ENCODE measurements at regions not wholly inside any gene's neighbourhood (a gene's known extent, or its start where the extent isn't known, plus 50 kb on each side); places are given as distances from the start of the nearest gene placed in this dataset.

GRCh38 chr1:10897981-10898728, 101.7 kb upstream of the CASZ1 start:
- DNase-seq: no peak

GRCh38 chr1:10898921-10899320, 102.5 kb upstream of the CASZ1 start:
- no peak for DNase-seq

- DNase-seq: no peak
These were observed 103.2 kb upstream of the CASZ1 start for GRCh38 chr1:10899490-10900250.

DNA sequence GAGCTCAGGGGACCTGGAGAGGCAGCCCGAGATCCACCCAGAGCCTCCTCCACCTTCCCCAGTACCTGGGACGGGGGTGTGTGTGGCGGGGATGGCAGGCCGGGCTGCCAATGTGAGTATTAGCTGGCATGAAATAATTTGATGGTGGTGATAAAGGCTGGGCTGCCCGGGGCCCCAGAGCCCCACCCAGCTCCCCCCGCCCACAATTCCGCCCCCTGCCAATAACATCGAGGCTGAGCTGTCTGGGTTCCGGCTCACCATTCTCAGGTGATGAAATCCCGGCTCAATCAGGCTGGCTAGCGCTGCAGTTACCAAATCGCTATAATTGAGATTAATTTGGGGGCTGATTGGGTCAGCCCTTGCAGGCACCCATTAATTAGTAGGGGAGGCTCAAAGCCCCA, 103.8 kb upstream of the CASZ1 start:
- no peak for DNase-seq

GRCh38 chr1:10900691-10901090, 104.2 kb upstream of the CASZ1 start:
- no peak for DNase-seq

GRCh38 chr1:10901091-10901890, 104.8 kb upstream of the CASZ1 start:
- no peak for DNase-seq

GRCh38 chr1:10901891-10902805, 105.7 kb upstream of the CASZ1 start:
- DNase-seq: no peak

GRCh38 chr1:10903421-10903820, 107.0 kb upstream of the CASZ1 start:
- DNase-seq: no peak

GRCh38 chr1:10903821-10904220, 107.4 kb upstream of the CASZ1 start:
- no peak for DNase-seq

GRCh38 chr1:10904396-10905358, 107.8 kb upstream of the TARDBP start:
- DNase-seq: no peak

DNA sequence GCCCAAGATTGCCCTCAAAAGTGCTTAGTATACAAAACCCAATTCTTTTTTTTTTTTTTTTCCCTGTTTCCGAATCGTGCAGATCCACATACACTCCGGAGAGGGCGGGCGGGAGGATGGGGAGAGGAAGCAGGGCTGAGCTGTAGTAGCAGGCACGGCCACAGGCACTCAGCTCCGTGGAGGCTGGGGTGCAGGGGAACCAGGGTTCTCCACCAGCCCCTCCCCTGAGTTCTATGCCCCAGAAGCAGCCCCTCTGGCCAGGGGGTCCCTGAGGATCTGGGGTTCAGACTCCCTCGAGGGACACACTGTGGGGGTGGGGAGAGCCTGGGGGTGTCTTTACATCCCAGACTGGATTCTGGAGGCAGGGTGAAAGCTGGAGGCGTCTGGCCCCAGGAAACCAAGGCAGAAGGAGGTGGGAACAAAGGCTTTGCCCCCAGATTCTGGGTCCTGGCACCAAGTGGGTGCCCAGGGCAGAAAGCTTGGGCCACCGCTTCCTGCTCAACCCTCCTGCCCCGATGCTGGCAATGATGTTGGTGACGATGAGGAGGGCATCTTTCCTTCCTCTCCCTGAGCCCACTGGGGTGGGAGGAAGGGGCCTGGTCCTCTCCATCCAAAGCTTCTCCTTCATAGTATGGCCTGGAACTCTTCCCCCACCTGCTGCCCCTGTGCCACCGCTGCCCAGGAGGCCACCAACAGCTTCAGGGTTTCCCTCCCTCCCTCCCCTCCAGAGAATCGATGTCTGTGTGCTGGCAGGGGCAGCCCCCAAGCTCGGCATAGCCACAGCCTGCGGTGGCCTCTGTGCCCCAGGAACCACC, 106.4 kb upstream of the TARDBP start:
- no peak for DNase-seq

DNA sequence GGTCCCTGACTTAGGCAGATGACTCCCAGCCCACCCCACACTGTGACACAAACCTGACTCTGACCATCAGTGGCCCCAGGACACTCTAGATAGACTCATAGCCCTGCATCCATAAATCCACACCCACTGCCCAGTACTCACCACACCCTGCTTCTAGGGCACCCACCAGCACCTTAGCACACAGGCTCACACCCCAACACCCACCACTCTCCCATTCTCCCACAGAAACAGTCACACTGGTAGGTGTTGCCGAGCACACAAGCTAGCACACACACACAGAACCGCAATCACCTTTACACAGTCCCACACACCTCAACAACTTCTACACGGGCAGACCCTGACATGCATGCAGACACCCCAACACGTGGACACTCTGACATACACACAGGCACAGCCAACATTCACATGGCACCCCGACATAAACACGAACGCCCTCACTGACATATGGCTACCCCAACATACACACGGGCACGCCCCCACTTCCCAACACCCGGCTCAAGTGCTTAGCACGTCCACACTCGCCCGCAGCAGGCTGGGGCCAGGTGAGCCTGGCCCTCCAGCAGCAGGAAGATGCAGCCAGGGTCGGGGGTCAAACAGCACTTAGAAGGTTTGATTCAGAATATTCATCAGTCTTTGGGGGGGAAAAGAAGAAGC, 105.5 kb upstream of the TARDBP start:
- DNase-seq: no peak

DNA sequence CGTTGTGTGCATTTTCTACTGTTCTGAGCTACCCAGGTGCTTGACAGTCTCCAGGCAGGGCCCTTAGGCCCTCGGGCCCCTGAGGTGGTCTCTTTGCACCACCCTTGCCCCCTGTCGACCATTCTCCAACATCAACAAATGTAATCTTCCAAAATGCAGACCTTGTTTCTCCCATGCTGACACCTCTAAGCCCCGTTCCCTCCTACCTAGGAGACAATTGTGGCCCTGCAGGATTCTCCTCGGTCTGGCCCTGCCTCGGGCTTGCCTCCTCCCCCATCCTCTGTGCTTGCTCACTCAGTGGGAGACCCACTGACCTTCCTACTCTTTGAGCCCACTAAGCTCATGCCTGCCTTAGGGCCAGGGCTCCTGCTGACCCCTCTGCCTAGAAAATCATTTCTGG, 104.2 kb upstream of the TARDBP start:
- no peak for DNase-seq

GRCh38 chr1:10909697-10910680, 102.5 kb upstream of the TARDBP start:
- DNase-seq: no peak

- DNase-seq: no peak
These were observed 101.6 kb upstream of the TARDBP start for GRCh38 chr1:10910681-10911489.

DNA sequence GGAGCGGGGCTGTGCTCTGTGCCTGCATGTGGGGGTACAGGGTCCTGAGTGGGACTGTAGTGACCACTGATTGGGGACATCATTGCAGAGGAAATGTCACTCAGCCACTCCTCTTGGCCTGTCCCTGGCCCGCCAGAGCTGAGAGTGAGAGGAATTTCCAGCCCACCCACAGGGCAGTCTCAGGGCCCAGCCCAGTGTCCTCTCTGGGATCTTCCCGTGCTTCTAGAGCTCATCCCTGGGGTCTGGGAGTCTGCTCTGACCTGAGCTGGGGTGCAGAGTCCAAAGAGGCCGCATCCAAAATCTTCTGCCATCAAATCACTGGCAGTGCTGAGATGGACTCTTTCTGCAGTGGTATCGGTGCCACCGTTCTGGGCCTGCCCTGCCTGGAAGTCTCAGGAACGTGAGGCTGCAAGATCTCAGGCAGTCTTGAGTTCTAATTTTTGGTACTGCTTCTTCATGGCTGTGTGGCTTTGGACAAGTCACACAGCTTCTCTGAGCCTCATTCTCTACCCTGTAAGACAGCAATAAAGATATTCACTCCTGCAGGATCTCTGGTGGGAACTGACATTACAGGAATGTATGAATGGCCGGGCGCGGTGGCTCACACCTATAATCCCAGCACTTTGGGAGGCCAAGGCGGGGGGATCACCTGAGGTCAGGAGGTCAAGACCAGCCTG, 100.8 kb upstream of the TARDBP start:
- DNase-seq: no peak

DNA sequence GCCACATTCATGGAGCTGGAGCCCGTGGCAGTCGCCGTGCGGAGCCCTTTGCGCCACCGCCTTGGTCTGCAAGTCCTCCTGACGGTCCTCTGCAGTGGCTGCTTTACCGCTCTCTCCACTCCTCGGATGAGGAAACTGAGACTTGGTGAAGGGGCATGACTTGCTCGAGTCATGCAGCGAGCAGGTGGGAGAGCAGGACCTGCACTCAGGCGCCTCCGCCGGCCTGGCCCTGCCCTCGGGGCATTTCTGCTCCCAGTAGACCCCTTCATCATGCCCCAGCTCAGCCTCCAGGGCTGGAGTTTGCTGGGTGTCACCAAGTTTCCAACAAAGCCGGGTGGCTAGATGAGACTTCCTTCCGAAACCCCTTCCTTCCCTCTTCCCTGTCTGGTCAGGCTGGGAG, 100.0 kb upstream of the TARDBP start:
- DNase-seq: no peak
